T-helper 1 cell (primary cell): ENCODE measurements at regions not wholly inside any gene's neighbourhood (a gene's known extent, or its start where the extent isn't known, plus 50 kb on each side); places are given as distances from the start of the nearest gene placed in this dataset.

Source experiments
- DNase-seq, 5 donors: peaks; one replicate each; pipeline ENCODE4 v3.0.0-alpha.2; 2012 to 2020

GRCh38 chr5:60370508-60370907 is 329.5 kb downstream of the DEPDC1B start:
- DNase-seq: no peak

GRCh38 chr5:60369391-60369790 is 330.6 kb downstream of the DEPDC1B start:
- no peak for DNase-seq

GRCh38 chr5:60368100-60368499 is 331.9 kb downstream of the DEPDC1B start:
- DNase-seq: no peak

- no peak for DNase-seq
These were observed 333.5 kb downstream of the DEPDC1B start for GRCh38 chr5:60366489-60366888.

- no peak for DNase-seq
These were observed 335.0 kb downstream of the DEPDC1B start for GRCh38 chr5:60365001-60365400.

GRCh38 chr5:60362158-60362557 is 337.8 kb downstream of the DEPDC1B start:
- no peak for DNase-seq

GRCh38 chr5:60360355-60360754 is 339.6 kb downstream of the DEPDC1B start:
- no peak for DNase-seq

GRCh38 chr5:60357302-60357701 is 342.7 kb downstream of the DEPDC1B start:
- DNase-seq: no peak

- DNase-seq: no peak
These were observed 343.2 kb downstream of the DEPDC1B start for GRCh38 chr5:60356745-60357144.

GRCh38 chr5:60355181-60355580 is 344.8 kb downstream of the DEPDC1B start:
- no peak for DNase-seq

GRCh38 chr5:60354311-60354710 is 345.7 kb downstream of the DEPDC1B start:
- no peak for DNase-seq

GRCh38 chr5:60352992-60353599 is 346.9 kb downstream of the DEPDC1B start:
- DNase-seq: no peak

- no peak for DNase-seq
These were observed 349.2 kb downstream of the DEPDC1B start for GRCh38 chr5:60350794-60351193.

GRCh38 chr5:60349891-60350415 is 350.0 kb downstream of the DEPDC1B start:
- DNase-seq: no peak

GRCh38 chr5:60346393-60346792 is 353.6 kb downstream of the DEPDC1B start:
- no peak for DNase-seq

GRCh38 chr5:60343102-60343501 is 356.9 kb downstream of the DEPDC1B start:
- DNase-seq: no peak

GRCh38 chr5:60340965-60341471 is 358.9 kb downstream of the DEPDC1B start:
- no peak for DNase-seq

- DNase-seq: no peak
These were observed 359.6 kb downstream of the DEPDC1B start for GRCh38 chr5:60340326-60340725.

GRCh38 chr5:60339691-60340201 is 360.2 kb downstream of the DEPDC1B start:
- no peak for DNase-seq

- no peak for DNase-seq
These were observed 361.1 kb downstream of the DEPDC1B start for GRCh38 chr5:60338846-60339245.

- no peak for DNase-seq
These were observed 363.5 kb downstream of the DEPDC1B start for GRCh38 chr5:60336491-60336890.

GRCh38 chr5:60335913-60336312 is 364.1 kb downstream of the DEPDC1B start:
- DNase-seq: no peak

GRCh38 chr5:60334281-60334713 is 365.7 kb downstream of the DEPDC1B start:
- DNase-seq: no peak

- DNase-seq: no peak
These were observed 366.9 kb downstream of the DEPDC1B start for GRCh38 chr5:60333005-60333571.
